ENCODE measurements at regions not wholly inside any gene's neighbourhood (a gene's known extent, or its start where the extent isn't known, plus 50 kb on each side); places are given as distances from the start of the nearest gene placed in this dataset.

- Histone ChIP-seq H3K27ac (ENCODE audit: control insufficient read depth, insufficient read depth, low read length) (no peak overlapping the region), H3K79me2 (ENCODE audit: control insufficient read depth, insufficient read depth, low read length) (no peaks in the 10 kb centered on the region), H3K4me2 (ENCODE audit: control insufficient read depth, extremely low read depth, insufficient read depth, low read depth, low read length) (no peak overlapping the region), H3K4me3 (ENCODE audit: control insufficient read depth in 2 of 3, extremely low read depth in 1 of 3, insufficient read depth in 2 of 3, low read depth in 1 of 3, low read length in 3 of 3) (no peak overlapping the region), H3K27me3 (ENCODE audit: control insufficient read depth, extremely low read depth, insufficient read depth, low read length) (no peaks in the 10 kb centered on the region), H3K4me1 (ENCODE audit: control insufficient read depth, extremely low read depth, insufficient read depth, low read length) (no peaks in the 10 kb centered on the region), H3K36me3 (ENCODE audit: control insufficient read depth in 2 of 2, extremely low read depth in 1 of 2, insufficient read depth in 2 of 2, low read length in 2 of 2) (no peaks in the 10 kb centered on the region), H4K20me1 (ENCODE audit: control insufficient read depth, extremely low read depth, insufficient read depth, low read length) (no peaks in the 10 kb centered on the region), H3K9me3 (ENCODE audit: control insufficient read depth, low read depth, low read length) (no peaks in the 10 kb centered on the region), H2AFZ (ENCODE audit: control insufficient read depth, low read length) (no peak overlapping the region), H3K9ac (ENCODE audit: control insufficient read depth, extremely low read depth, insufficient read depth, low read length) (no peak overlapping the region), H3K9me1 (ENCODE audit: control insufficient read depth, extremely low read depth, insufficient read depth, low read length) (no peaks in the 10 kb centered on the region)
- TF ChIP-seq CTCF (optimal IDR thresholded peaks at IDR 0.05 in 1 of 3, IDR thresholded peaks at IDR 0.05 in 1 of 3, conservative IDR thresholded peaks at IDR 0.05 in 1 of 3; ENCODE audit: extremely low read depth in 1 of 3, insufficient read depth in 2 of 3, low read length in 3 of 3), result no peak
- TF ChIP-seq EZH2 (IDR thresholded peaks at IDR 0.05; ENCODE audit: low read length), result no peak
- FAIRE-seq (no peak), DNase-seq (ENCODE audit: low read depth, low spot score) (no peak)
- dilution Hi-C loops (cut with MboI; ENCODE audit: extremely low pct_ligation_motif_present, low sequenced_read_pairs), result no loop called here
Observed at GRCh38 chr4:91751961-91752360, 551.8 kb upstream of the GRID2 start.

- Histone ChIP-seq H4K20me1 (ENCODE audit: control insufficient read depth, extremely low read depth, insufficient read depth, low read length) (no peaks in the 10 kb centered on the region), H3K4me1 (ENCODE audit: control insufficient read depth, extremely low read depth, insufficient read depth, low read length) (no peaks in the 10 kb centered on the region), H3K27me3 (ENCODE audit: control insufficient read depth, extremely low read depth, insufficient read depth, low read length) (no peaks in the 10 kb centered on the region), H3K9ac (ENCODE audit: control insufficient read depth, extremely low read depth, insufficient read depth, low read length) (no peak overlapping the region), H3K79me2 (ENCODE audit: control insufficient read depth, insufficient read depth, low read length) (no peaks in the 10 kb centered on the region), H3K4me3 (ENCODE audit: control insufficient read depth in 2 of 3, extremely low read depth in 1 of 3, insufficient read depth in 2 of 3, low read depth in 1 of 3, low read length in 3 of 3) (no peak overlapping the region), H3K27ac (ENCODE audit: control insufficient read depth, insufficient read depth, low read length) (no peak overlapping the region), H3K36me3 (ENCODE audit: control insufficient read depth in 2 of 2, extremely low read depth in 1 of 2, insufficient read depth in 2 of 2, low read length in 2 of 2) (no peaks in the 10 kb centered on the region), H3K4me2 (ENCODE audit: control insufficient read depth, extremely low read depth, insufficient read depth, low read depth, low read length) (no peak overlapping the region), H2AFZ (ENCODE audit: control insufficient read depth, low read length) (no peak overlapping the region), H3K9me1 (ENCODE audit: control insufficient read depth, extremely low read depth, insufficient read depth, low read length) (no peaks in the 10 kb centered on the region), H3K9me3 (ENCODE audit: control insufficient read depth, low read depth, low read length) (no peaks in the 10 kb centered on the region)
- no peak for FAIRE-seq
- dilution Hi-C loops (cut with MboI; ENCODE audit: extremely low pct_ligation_motif_present, low sequenced_read_pairs), result no loop called here
- no peak for DNase-seq (ENCODE audit: low read depth, low spot score)
- TF ChIP-seq EZH2 (IDR thresholded peaks at IDR 0.05; ENCODE audit: low read length) (no peak), CTCF (optimal IDR thresholded peaks at IDR 0.05 in 1 of 3, IDR thresholded peaks at IDR 0.05 in 1 of 3, conservative IDR thresholded peaks at IDR 0.05 in 1 of 3; ENCODE audit: extremely low read depth in 1 of 3, insufficient read depth in 2 of 3, low read length in 3 of 3) (no peak)
Observed at GRCh38 chr4:91754716-91755115, 549.0 kb upstream of the GRID2 start.
